ENCODE measurements at regions not wholly inside any gene's neighbourhood (a gene's known extent, or its start where the extent isn't known, plus 50 kb on each side); places are given as distances from the start of the nearest gene placed in this dataset.

DNA sequence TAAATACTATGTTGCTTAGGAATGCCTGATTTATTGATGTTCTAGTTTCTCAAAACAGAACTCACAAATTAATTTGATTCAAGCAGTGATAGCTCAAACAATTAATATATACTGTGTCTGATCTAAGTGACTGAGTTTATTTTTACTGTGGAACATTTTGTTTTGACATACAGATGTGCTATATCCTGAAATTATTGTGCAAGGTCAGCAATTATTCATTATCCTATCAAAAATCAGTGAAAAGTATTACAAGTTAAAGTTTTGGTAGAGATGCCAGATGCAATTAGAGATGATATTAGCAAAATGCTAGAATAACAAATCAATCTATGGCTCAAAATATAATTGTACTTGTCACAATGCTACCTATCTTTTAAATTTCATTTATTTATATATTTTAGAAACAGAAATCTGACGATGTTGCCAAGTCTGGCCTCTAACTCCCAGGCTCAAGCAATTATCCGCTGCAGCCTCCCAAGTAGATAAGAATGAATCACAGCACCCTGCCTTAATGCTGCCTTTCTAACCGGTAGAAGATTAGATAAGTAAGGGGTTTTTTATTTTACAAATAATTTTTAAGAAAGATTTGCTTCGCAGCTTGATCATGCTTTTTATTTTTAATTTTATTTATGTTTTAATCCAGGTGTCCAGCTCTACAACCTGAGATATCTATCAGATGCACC lies 825.5 kb upstream of the NDST4 start:
- DNase-seq (ENCODE audit: low read depth in 2 of 2), result no peak

DNA sequence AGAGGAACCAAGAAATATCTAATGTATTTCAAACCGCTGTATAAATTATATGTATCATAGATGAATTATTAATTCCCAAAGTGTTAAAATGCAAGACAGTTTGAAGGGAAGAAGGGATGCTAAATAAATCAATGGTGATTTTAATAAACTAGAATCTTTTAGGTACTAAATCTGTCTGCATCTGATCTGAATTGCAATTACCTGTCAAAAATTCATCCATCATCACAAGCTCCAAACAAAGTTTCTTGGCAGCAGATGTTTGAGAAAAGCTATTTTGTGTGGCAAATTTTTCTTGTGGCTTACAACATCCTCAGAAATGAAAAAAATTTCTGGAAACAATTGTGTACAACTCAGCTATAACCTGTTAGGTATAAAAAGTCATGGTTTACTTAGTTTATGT lies 816.0 kb upstream of the NDST4 start:
- no peak for DNase-seq (ENCODE audit: low read depth in 2 of 2)

DNA sequence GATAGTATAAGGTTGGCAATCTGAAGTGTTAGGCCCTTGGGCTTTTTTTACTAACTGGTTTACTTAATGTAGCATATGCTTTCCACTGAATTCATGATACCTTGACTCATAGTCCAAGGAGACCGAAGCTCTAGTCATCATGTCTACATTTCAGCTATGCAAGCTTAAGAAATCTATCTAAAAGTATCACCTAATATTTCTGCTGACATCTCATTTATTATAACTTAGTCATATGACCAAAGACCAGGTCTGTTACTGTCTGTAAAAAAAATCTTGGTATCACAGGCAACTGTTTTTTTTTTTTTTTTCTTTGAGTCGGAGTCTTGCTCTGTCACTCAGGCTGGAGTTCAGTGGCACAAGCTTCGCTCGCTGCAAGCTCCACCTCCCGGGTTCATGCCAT lies 814.0 kb upstream of the NDST4 start:
- DNase-seq (ENCODE audit: low read depth in 2 of 2), result no peak

- DNase-seq (ENCODE audit: low read depth in 2 of 2), result no peak
Observed at GRCh38 chr4:115923152-115923551, 809.7 kb upstream of the NDST4 start.

DNA sequence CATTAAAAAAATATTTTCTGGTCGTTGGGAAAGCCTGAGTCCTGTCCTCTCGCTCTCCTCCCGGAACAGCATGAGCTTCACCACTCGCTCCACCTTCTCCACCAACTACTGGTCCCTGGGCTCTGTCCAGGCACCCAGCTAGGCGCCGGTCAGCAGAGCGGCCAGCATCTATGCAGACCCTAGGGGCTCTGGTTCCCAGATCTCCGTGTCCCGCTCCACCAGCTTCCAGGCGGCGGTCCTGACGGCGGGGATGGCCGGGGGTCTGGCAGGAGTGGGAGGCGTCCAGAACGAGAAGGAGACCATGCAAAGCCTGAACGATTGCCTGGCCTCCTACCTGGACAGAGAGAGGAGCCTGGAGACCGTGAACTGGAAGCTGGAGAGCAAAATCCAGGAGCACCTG lies 807.2 kb upstream of the NDST4 start:
- no peak for DNase-seq (ENCODE audit: low read depth in 2 of 2)

GRCh38 chr4:115918149-115918548 lies 804.7 kb upstream of the NDST4 start:
- DNase-seq (ENCODE audit: low read depth in 2 of 2), result no peak

DNA sequence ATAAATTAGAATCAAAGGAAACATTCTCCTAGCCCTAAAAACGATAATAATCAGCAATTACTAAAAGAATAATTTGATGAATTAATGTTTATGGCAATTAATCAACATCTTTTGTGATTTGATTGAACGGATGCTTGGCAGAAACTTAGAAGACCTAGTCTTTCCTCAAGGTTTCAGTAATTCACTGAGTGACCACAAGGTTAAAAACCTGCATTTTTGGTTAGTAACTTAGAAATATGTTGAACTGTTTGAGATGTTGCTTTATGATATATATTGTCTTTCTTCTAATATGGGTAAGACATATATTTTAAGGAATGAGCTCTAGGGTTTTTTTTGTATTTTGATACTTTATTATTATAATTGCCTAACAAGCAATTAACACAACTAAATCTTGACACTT lies 793.0 kb upstream of the NDST4 start:
- no peak for DNase-seq (ENCODE audit: low read depth in 2 of 2)

DNA sequence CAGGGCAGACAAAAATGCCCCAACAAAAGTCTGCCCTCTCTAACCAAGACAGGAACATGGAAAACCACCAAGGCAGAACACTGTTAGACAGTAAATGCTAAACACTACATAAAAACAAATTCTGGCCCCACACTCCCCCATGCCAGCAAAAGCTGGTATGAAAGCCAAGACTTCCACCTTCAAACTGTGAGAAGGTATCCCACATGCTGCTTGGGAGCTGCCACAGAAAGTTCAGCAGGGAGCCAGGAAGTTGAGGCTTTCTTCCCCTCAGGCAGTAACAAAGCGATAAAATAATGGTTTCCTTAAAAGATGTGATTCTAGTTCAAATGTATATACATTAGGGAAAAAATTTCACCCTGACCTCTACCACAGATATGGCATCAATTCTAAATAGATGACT lies 770.4 kb upstream of the NDST4 start:
- no peak for DNase-seq (ENCODE audit: low read depth in 2 of 2)

DNA sequence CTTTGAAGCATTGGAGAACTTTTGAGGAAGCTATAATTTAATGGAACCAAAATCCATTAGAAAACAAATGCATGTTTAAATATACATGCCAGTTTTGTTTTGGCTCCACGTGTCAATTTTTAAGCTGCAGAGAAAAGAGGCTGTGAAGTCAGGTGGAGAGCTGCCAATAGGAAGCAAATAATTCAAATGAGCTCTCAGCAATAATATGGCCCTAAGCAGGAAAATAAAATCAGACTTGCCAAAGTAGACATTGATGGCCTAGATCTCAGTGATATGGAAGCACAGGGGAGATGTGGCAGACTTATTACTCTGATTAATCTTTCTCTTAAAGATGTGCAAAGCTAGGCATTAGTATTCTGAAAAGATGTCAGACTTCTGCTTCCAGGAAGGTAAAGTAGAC lies 769.8 kb upstream of the NDST4 start:
- no peak for DNase-seq (ENCODE audit: low read depth in 2 of 2)

DNA sequence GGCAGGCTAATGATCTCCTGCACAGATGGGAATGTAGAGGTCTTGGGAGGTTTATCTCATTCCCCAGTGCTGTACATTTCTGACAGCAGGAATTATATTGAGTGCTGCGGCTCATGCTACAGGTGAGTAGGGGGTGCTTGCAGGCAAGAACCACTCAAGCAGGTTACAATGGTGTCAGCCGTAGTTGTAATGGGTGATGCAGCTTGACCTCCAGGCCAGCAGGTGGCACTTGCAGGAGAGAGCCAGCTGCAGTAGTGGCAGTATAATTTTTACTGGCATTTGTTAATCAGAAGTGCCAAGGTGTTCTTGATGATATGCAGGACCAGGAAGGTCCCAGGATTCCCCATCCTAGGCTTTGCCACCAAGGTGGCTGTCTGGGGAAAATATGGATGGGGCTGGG lies 759.6 kb upstream of the NDST4 start:
- DNase-seq (ENCODE audit: low read depth in 2 of 2), result no peak

- no peak for DNase-seq (ENCODE audit: low read depth in 2 of 2)
Observed at GRCh38 chr4:115871596-115871995, 758.2 kb upstream of the NDST4 start.

DNA sequence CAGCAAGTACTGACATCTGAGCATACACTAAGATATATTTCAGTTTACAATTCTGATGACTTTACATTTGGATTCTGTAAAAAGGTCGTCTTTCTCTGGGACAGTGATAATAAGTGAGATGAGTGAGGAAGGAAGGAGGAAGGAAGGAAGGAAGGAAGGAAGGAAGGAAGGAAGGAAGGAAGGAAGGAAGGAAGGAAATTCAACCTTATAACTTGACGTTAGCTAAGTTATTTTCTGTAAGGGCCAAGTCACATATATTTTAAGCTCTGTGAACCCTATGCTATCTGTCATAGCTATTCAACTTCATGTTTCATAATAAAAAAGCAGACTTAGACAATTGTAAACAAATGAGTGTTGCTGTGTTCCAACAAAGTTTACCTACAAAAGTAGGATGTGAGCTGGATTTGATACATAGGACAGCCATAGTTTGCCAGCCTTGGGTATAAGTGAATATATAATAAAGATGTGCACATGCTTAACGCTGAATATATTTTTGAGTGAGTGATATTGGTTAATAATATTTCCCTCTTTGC lies 753.0 kb upstream of the NDST4 start:
- DNase-seq (ENCODE audit: low read depth in 2 of 2), result no peak

DNA sequence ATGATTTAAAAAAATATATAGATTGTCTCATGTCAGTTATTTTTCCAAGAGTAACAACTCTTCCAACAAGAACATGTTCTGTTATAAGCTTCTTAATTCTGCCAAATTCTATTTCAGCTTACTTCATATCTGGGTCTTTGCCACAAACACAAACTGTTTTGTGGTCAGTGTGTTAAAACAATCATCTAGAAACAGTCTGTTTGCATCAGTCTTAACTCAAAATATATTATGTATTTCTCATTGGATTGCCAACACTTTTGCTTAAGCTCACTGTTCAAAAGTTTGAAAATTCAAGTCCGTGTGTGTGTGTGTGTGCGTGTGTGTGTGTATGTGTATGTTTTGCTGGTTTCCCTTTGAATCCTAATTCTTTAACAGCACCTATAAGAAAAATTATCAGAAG lies 752.3 kb upstream of the NDST4 start:
- no peak for DNase-seq (ENCODE audit: low read depth in 2 of 2)

- DNase-seq (ENCODE audit: low read depth in 2 of 2), result no peak
Observed at GRCh38 chr4:115852767-115853091, 739.3 kb upstream of the NDST4 start.

- DNase-seq (ENCODE audit: low read depth in 2 of 2), result no peak
Observed at GRCh38 chr4:115851918-115852766, 738.7 kb upstream of the NDST4 start.

GRCh38 chr4:115850799-115851509 lies 737.5 kb upstream of the NDST4 start:
- no peak for DNase-seq (ENCODE audit: low read depth in 2 of 2)

DNA sequence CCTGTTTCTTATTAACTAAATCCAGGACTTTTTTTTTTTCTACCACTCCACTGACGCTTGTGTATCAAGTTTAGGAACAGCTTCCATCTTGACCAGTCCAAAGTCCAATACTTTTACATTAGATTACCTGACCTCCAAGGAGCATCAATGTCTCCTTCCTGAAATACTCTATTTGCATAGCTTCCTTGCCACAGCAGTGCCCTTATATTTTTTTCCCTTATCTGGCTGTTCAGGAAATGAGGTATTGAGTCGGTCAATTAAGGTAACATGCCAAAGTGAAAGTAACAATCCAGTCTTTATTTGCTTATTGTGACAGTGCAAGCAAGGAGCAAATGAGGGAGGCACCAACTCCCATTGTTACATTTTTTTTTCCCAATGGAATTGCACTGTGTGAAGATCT lies 730.8 kb upstream of the NDST4 start:
- no peak for DNase-seq (ENCODE audit: low read depth in 2 of 2)

DNA sequence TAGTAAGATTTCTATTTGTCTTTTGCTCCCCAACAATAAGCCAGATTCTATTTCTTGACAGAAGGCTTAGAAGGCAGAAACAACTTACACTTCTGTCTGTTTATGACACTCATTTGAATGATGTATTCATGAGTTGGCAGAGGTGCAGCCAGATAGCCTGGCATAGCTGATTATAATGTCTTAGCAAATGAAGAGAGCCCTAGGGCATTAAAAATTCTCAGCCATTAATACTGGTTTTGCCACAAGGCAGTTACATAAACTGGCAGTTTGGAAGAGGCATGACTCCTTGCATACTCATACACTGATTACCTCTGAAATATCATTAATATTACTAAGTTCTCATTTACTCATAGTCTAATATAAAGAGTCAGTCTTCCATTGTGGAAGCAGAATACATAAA lies 728.5 kb upstream of the NDST4 start:
- DNase-seq (ENCODE audit: low read depth in 2 of 2), result no peak

GRCh38 chr4:115834441-115834840 lies 721.0 kb upstream of the NDST4 start:
- DNase-seq (ENCODE audit: low read depth in 2 of 2), result no peak

GRCh38 chr4:115824630-115825029 lies 711.2 kb upstream of the NDST4 start:
- no peak for DNase-seq (ENCODE audit: low read depth in 2 of 2)

- no peak for DNase-seq (ENCODE audit: low read depth in 2 of 2)
Observed at GRCh38 chr4:115803825-115804224, 690.4 kb upstream of the NDST4 start.

GRCh38 chr4:115790812-115791211 lies 677.4 kb upstream of the NDST4 start:
- DNase-seq (ENCODE audit: low read depth in 2 of 2), result no peak

Data from stimulated activated CD8-positive, alpha-beta memory T cell treated with anti-CD3 and anti-CD28 coated beads, Interleukin-15, amount 100 ng/mL, for 48 hours (primary cell).